AG10803 (cell line): ENCODE measurements at regions not wholly inside any gene's neighbourhood (a gene's known extent, or its start where the extent isn't known, plus 50 kb on each side); places are given as distances from the start of the nearest gene placed in this dataset.

ENCODE experiments used
- DNase-seq: peaks from one replicate; pipeline ENCODE4 v3.0.0; 2010; ENCODE audit warnings: low read depth
- H3K4me3 ChIP-seq: 2 replicates; pipeline ENCODE4 v1.5.1; 2011; ENCODE audit warnings: mild to moderate bottlenecking, low read length, control low read depth
- CTCF ChIP-seq: conservative IDR thresholded peaks from 2 replicates; pipeline ENCODE4 v1.5.1; 2011; ENCODE audit warnings: mild to moderate bottlenecking, low read length, control low read depth, inconsistent platforms

- DNase-seq = no peak
These were observed 167.9 kb upstream of the FOXN2 start for GRCh38 chr2:48146552-48146951.

GRCh38 chr2:48147719-48148118 lies 166.8 kb upstream of the FOXN2 start:
- TF ChIP-seq CTCF = no peak
- no peak overlapping the region for H3K4me3 ChIP-seq
- DNase-seq = no peak

More at GRCh38 chr2:48146552-48146951, 167.9 kb upstream of the FOXN2 start:
- H3K4me3 ChIP-seq = no peak overlapping the region
- TF ChIP-seq CTCF = no peak

GRCh38 chr2:48148841-48149430 lies 165.5 kb upstream of the FOXN2 start:
- TF ChIP-seq CTCF = no peak
- no peak for DNase-seq

GRCh38 chr2:48157150-48157549 lies 157.3 kb upstream of the FOXN2 start:
- no peak for DNase-seq
- no peak overlapping the region for H3K4me3 ChIP-seq
- TF ChIP-seq CTCF = no peak

More at GRCh38 chr2:48148841-48149430, 165.5 kb upstream of the FOXN2 start:
- H3K4me3 ChIP-seq = no peak overlapping the region

GRCh38 chr2:48161628-48162027 lies 152.9 kb upstream of the FOXN2 start:
- no peak for TF ChIP-seq CTCF
- DNase-seq = no peak
- H3K4me3 ChIP-seq = no peak overlapping the region

GRCh38 chr2:48162742-48163141 lies 151.7 kb upstream of the FOXN2 start:
- no peak for TF ChIP-seq CTCF
- DNase-seq = no peak

GRCh38 chr2:48165070-48165753 lies 149.3 kb upstream of the FOXN2 start:
- no peak for TF ChIP-seq CTCF
- no peak overlapping the region for H3K4me3 ChIP-seq
- no peak for DNase-seq

More at GRCh38 chr2:48162742-48163141, 151.7 kb upstream of the FOXN2 start:
- H3K4me3 ChIP-seq = no peak overlapping the region
